Posterior vena cava (tissue), 2 donors: ENCODE measurements at regions not wholly inside any gene's neighbourhood (a gene's known extent, or its start where the extent isn't known, plus 50 kb on each side); places are given as distances from the start of the nearest gene placed in this dataset.
"Not testable (repeated sequence)": the region's sequence is repeated elsewhere in the genome, so short reads cannot be mapped to it uniquely, and the experiment has no call there.

Source experiments
- DNase-seq: peaks from one replicate; pipeline ENCODE4 v3.0.0-alpha.2; 2020; ENCODE audit warnings: low spot score
- intact Hi-C, 2 donors: fragments of 100-400 bp; cut with DNase I; formaldehyde crosslinking; loops; one replicate each; pipeline versions ENCODE4 v1.14.1 to v1.14.2; 2022 to 2023
- donor health status: DM: yes; HTN: yes; CAD: no.
- donor health status: DM: yes; HTN: yes; CAD: no.

GRCh38 chr12:127570387-127570786, 696.6 kb upstream of the TMEM132C start:
- no peak for DNase-seq
- intact Hi-C loops: no loop called here

GRCh38 chr12:127570793-127571360, 696.1 kb upstream of the TMEM132C start:
- intact Hi-C loops: no loop called here
- DNase-seq: no peak

- no peak for DNase-seq
- intact Hi-C loops: no loop called here
Measured at GRCh38 chr12:127571578-127571977, 695.4 kb upstream of the TMEM132C start.

- intact Hi-C loops: no loop called here
- DNase-seq: no peak
Measured at GRCh38 chr12:127579446-127579845, 687.5 kb upstream of the TMEM132C start.

- DNase-seq: no peak
- intact Hi-C loops: no loop called here
Measured at GRCh38 chr12:127582074-127582473, 684.9 kb upstream of the TMEM132C start.

- DNase-seq: no peak
- intact Hi-C loops: no loop called here
Measured at GRCh38 chr12:127583041-127583440, 683.9 kb upstream of the TMEM132C start.

GRCh38 chr12:127588249-127588648, 678.7 kb upstream of the TMEM132C start:
- intact Hi-C loops: no loop called here
- DNase-seq: no peak

- intact Hi-C loops: no loop called here
Measured at GRCh38 chr12:127589541-127589940, 677.4 kb upstream of the TMEM132C start.

GRCh38 chr12:127590868-127591267, 676.1 kb upstream of the TMEM132C start:
- intact Hi-C loops: no loop called here
- DNase-seq: no peak

More at GRCh38 chr12:127589541-127589940, 677.4 kb upstream of the TMEM132C start:
- DNase-seq: no peak

- intact Hi-C loops: no loop called here
- no peak for DNase-seq
Measured at GRCh38 chr12:127592245-127592644, 674.7 kb upstream of the TMEM132C start.

GRCh38 chr12:127594351-127594970, 672.5 kb upstream of the TMEM132C start:
- intact Hi-C loops: no loop called here
- DNase-seq: no peak

GRCh38 chr12:127595506-127595905, 671.5 kb upstream of the TMEM132C start:
- no peak for DNase-seq
- intact Hi-C loops: no loop called here

- intact Hi-C loops: no loop called here
- DNase-seq: no peak
Measured at GRCh38 chr12:127596891-127597290, 670.1 kb upstream of the TMEM132C start.

- DNase-seq: no peak
- intact Hi-C loops: no loop called here
Measured at GRCh38 chr12:127599436-127599835, 667.5 kb upstream of the TMEM132C start.

- DNase-seq: no peak
- intact Hi-C loops: no loop called here
Measured at GRCh38 chr12:127600211-127600610, 666.8 kb upstream of the TMEM132C start.

- intact Hi-C loops: no loop called here
- DNase-seq: no peak
Measured at GRCh38 chr12:127606476-127607015, 660.4 kb upstream of the TMEM132C start.

GRCh38 chr12:127607146-127607725, 659.7 kb upstream of the TMEM132C start:
- no peak for DNase-seq
- intact Hi-C loops: no loop called here

GRCh38 chr12:127608359-127608758, 658.6 kb upstream of the TMEM132C start:
- DNase-seq, intact Hi-C loops: not testable (repeated sequence)

GRCh38 chr12:127613056-127613455, 653.9 kb upstream of the TMEM132C start:
- no peak for DNase-seq
- intact Hi-C loops: no loop called here

- no peak for DNase-seq
- intact Hi-C loops: no loop called here
Measured at GRCh38 chr12:127619869-127620734, 646.9 kb upstream of the TMEM132C start.
